DMS 273 treated with DMSO at 0.1 percent for 48 hours (cell line): ENCODE measurements at regions not wholly inside any gene's neighbourhood (a gene's known extent, or its start where the extent isn't known, plus 50 kb on each side); places are given as distances from the start of the nearest gene placed in this dataset.

Experiments
- DNase-seq: peaks from one replicate; lab custom pipeline; 2025; lab: John Stamatoyannopoulos, UW

DNA sequence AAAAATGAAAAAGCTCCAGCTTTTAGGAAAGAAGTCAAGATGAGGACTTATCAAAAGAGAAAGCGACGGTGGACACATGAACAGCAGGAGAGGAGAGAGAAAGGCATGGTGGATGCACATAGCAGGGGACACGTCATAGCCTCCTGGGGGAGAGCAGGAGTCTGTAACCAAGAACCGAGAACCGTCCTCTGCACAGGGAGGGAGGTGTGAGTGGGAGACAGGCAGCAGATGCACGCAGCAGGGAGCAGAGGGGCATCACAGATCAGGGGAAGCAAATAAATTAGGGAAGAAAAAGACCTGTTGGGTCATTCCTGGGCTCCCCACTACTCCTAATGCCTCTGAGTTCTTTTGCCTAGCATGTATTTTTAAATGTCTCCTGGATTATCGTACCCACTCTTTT is 138.1 kb upstream of the RMST start:
- no peak for DNase-seq

GRCh38 chr12:97335115-97335514 is 127.5 kb upstream of the RMST start:
- no peak for DNase-seq

GRCh38 chr12:97336900-97337751 is 125.5 kb upstream of the RMST start:
- DNase-seq: no peak

DNA sequence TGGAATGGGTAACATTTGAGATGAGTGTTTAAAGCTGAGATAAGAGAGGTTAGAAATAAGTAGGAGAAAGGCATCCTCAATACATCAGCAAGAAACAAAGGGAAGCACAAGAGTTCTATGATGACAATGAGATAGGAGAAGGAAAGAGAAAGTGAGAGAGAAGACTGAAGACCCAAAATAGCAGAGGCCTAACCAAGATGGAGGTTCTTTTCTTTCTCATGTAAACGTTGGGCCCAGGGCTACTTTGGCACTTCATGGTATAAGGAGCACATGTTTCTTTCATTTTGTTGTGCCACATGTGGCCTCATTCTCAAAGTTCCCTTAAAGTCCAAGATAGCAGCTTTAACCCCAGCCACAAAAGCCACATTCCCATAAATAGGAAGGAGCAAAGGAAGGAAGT is 120.5 kb upstream of the RMST start:
- DNase-seq: no peak

GRCh38 chr12:97347956-97348355 is 114.6 kb upstream of the RMST start:
- DNase-seq: no peak

DNA sequence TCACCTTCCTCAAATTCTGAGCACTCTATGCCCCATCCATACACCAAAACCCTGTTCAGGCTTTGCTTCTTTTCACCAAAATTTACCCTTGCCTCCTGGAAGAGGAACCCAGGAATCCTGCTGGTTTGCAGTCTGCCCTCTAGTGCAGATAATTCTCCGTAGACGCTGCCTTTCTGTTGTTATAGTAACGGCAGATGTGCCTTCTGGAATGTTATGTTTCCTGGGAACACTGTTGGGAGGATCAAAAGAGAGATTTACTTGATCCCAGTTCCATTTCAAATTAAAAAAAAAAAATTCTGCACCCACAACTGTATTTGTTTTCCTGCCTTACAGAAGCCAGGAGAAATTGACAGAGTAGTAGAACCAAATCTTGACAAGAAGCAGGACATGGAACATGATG is 104.2 kb upstream of the RMST start:
- no peak for DNase-seq

DNA sequence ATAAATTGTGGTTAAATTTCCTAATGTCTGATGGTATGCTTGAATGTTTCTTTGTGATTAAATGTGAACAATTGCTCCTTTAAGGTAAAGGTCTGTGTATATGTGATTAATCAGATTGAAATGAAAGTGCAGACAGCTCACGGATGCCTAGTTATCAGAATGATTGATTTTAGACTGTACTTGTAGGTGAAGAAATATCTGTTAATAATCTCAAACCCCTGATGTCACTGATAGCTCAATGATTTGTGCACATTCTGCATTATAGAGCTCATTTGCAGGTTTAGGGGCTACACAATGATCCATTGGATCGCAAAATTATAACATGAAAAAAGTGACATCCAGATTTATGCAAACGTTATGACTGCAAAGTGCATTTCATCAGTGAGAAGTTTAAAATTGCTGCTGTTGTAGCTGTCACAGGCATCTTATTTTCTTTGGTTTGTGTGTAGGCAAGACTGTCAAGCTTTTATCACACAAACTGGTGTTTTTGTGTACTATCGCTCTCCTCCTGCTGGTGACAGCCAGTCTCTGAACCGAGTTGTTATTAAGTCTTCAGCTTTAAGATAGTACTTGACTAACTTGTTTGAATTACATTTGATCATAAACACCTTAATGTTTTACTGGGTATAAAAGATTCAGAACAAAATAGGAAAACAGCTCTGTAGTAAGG is 103.4 kb upstream of the RMST start:
- no peak for DNase-seq

DNA sequence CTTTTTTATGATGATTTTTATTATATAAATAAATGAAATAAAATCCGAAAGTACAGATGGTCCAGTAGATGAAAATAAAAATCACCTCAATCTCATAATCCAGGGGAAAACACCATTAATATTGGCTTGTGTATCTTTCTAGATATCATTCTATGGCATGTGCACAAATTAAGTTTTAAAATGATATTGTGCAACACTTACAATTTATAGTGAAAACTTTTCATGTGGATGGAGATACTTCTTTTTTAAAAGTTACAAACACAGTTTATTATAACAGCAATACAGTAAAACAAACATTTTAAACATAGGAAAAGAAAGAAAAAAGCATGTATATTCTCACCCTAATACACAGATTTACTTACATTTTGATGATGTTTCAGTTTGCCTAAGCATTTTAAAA is 98.9 kb upstream of the RMST start:
- DNase-seq: no peak

DNA sequence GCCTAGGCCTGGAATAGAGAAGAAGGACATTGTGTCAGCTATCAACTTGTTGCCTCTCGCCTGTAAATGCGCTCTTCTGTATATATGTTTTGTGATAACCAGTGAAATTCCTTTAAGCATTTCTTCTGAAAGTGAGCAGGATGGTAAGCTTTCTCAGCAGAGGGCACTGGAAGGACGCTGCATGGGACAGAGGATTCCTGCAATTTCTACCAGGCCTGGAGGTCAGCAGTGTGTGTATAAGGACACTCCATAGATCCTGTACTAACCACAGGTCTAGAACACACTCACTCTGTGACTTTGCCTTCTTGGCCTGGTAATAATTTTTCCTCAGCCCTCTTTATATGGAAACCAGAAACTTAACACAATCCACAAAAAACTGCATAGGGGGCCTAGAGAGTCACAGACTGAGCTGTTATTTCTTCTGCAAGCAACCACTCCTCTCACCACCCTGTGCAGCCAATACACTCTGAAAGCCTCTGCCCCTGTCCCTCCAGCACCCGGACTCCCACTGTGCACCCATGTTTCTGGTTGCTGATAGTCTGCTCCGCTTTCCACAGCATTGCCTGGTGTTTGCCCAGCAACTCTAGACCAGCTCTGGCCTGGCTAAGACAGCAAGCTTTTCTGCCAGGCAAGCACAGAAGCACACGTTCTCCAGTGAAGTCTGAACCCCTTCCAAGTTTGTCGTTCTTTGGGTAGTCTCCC is 94.0 kb upstream of the RMST start:
- DNase-seq: no peak

DNA sequence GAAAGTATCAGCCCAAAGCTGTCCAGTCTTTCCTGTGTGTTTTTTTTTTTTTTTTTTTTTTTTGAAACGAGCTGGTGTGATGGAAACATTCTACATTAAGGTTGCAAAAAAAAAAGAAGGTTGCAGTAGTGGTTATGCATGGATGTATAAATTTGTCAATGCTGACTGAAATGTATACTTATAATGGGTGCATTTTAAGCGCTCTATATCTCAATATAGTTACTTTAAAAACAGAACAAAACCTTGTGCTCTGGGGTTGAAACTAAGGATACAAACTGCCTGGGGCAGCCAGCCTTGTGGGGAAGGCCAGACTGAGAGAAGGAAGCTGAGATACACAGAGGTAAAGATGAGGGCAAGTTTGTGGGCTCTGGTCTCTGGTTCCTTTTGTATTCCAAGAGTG is 87.3 kb upstream of the RMST start:
- DNase-seq: no peak

GRCh38 chr12:97380440-97380839 is 82.2 kb upstream of the RMST start:
- DNase-seq: no peak

DNA sequence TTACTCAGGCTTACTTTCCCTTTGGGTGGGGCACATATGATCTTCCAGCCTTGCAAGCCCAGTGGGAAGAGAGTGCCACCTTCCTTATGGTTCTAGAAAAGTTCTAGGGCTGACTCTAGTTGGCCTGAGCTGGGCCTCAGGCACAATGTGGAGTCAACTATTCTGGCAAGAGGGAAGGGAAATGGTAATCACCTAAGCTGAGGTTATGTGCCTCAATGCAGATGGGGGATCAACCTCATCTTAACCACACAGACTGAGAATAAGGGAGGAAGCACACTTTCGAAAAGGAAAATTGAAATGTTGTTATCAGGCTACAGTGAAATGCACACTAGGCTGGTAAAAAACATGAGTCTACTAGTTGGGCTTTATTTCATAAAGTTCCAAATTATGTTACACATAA is 77.5 kb upstream of the RMST start:
- DNase-seq: no peak

- no peak for DNase-seq
These were observed 76.4 kb upstream of the RMST start for GRCh38 chr12:97386133-97386581.

DNA sequence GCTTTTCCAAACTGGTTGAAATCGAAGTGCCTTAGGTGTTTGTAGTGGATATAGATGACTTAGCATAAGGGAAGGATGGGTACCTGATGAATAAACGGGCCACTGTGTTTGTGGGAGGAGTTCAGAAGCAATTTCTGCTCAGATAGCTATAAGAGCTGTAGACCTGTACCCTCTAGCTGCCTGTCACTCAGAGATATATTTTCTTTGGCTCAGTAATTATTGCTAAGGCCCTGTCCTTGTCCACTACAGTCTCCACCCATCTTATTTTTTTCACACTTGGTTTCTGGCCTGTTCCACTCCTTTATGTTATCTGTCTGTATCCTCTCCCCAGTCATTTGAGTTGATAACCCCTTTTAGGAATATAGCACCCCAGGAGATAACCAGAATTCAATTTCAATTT is 74.8 kb upstream of the RMST start:
- no peak for DNase-seq

DNA sequence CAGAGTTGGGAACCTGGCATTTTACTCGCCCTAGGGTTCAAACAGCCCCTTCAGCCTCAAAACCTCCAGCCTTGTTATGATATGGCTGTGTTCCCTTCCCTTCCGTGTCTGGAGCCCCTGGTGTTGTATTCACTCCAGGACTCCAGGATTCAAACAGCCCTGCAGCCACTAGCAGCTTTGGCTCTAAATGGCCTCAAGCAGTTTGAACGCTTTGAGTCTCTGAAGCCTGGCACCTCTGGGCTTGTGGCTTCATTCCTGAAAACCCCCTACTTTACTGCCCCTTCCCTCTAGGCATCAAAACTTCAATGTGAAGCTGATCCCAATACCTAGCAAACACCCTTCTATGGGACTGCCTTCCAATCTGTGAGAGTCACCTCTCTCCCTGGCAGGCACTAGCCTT is 67.9 kb upstream of the RMST start:
- no peak for DNase-seq

DNA sequence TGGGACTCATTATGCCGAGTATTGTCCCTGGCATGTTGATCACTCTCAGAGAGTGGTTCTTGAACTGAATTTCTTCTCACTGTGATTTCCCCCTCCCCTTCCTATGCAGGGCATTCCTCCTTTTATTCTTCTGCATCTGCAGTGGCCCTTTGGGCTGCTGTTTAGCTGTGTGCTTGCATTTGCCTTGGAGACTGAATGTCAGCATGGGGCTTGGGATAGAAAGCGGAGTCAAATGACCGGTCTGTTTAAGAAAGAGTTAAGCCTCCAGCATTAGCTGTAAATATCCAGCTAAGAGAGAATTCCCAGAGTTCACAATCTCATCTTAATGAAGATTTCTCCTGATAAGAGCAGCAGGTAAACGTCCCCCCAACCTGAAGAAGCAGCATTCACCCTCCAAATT is 65.6 kb upstream of the RMST start:
- no peak for DNase-seq

- DNase-seq: no peak
These were observed 63.9 kb upstream of the RMST start for GRCh38 chr12:97398704-97399103.

- DNase-seq: no peak
These were observed 58.5 kb upstream of the RMST start for GRCh38 chr12:97404093-97404492.

DNA sequence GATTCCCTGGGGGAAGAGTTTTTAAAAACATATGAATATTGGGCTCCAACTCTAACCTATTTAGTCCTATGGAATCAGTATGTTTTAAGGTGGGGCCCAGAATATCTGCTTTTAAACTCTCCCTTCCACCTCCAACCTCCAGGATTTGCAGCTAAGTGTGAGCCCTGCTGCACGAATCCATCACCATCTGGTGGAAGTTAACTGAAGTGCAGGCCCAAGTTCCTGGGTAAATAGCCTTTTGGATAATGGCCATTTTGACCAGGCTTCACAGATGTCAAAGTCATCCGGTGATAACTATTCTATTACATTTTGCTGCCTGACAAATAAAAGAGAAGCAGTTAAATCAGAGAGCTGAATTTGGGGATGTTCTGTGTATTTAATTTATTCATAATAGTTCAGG is 58.1 kb upstream of the RMST start:
- DNase-seq: no peak

DNA sequence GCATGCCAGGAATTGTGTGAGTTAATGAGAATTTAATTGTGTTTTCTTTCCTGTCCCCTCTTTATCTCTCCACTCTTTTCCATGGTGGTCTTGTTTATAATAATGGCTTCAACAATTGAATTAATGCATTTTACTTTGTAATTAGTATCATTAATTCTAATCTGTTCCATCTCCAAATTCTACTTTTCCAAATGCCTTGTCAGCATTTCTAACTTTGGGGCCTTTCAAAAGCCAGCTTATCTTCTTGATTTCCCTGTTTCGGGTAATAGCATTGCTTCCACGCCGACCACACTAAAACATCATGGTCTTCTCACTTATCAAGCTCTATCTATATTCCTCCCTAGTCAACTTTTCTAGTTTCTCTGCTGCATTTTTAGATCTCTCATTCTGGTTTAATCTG is 54.2 kb upstream of the RMST start:
- no peak for DNase-seq

- no peak for DNase-seq
These were observed 51.3 kb upstream of the RMST start for GRCh38 chr12:97411341-97411740.
